H1 (cell line): ENCODE measurements at regions not wholly inside any gene's neighbourhood (a gene's known extent, or its start where the extent isn't known, plus 50 kb on each side); places are given as distances from the start of the nearest gene placed in this dataset.

Experiments used
- ATF2 ChIP-seq: IDR thresholded peaks from 2 replicates; pipeline ENCODE4 v1.6.1; 2012; ENCODE audit warnings: low read length, inconsistent platforms
- CTCF ChIP-seq, 3 experiments: IDR thresholded peaks; 1 replicate in 2 of 3; 2 replicates in 1 of 3; pipeline versions ENCODE4 v1.5.1 to v1.6.1; 2011; ENCODE audit warnings: low read length in 3 of 3, mild to moderate bottlenecking in 3 of 3, inconsistent platforms in 2 of 3, low read depth in 1 of 3, moderate library complexity in 1 of 3; ENCODE audit not compliant: insufficient read depth in 1 of 3; ENCODE audit errors: control extremely low read depth in 1 of 3
- EGR1 ChIP-seq: IDR thresholded peaks from 2 replicates; pipeline ENCODE4 v1.6.1; 2011; ENCODE audit warnings: low read depth, low read length, borderline replicate concordance
- EP300 ChIP-seq, 2 experiments: IDR thresholded peaks; 1 replicate in 1 of 2; 2 replicates in 1 of 2; pipeline ENCODE4 v1.6.1; 2011 to 2012; ENCODE audit warnings: low read depth in 2 of 2, low read length in 2 of 2, mild to moderate bottlenecking in 2 of 2, borderline replicate concordance in 1 of 2, inconsistent platforms in 1 of 2, moderate library complexity in 1 of 2
- EZH2 ChIP-seq: fragments of 200-600 bp; sonication (generic); IDR thresholded peaks from 2 replicates; pipeline ENCODE4 v1.7.1; 2012; ENCODE audit warnings: low read depth, mild to moderate bottlenecking, moderate library complexity, low read length, inconsistent platforms; ENCODE audit not compliant: severe bottlenecking
- HDAC2 ChIP-seq, 2 experiments: fragments of 300-600 bp in 1 of 2; sonication (generic) in 1 of 2; IDR thresholded peaks; 2 replicates each; pipeline ENCODE4 v1.6.1; 2011 to 2012; ENCODE audit warnings: low read depth in 2 of 2, low read length in 2 of 2, mild to moderate bottlenecking in 2 of 2, moderate library complexity in 2 of 2, borderline replicate concordance in 1 of 2, inconsistent platforms in 1 of 2
- POLR2A ChIP-seq, 2 experiments: IDR thresholded peaks; 1 replicate in 1 of 2; 2 replicates in 1 of 2; pipeline ENCODE4 v1.6.1; 2011; ENCODE audit warnings: low read depth in 2 of 2, low read length in 2 of 2, mild to moderate bottlenecking in 2 of 2; ENCODE audit errors: control extremely low read depth in 1 of 2
- RFX5 ChIP-seq: IDR thresholded peaks from 2 replicates; pipeline ENCODE4 v1.6.1; 2011; ENCODE audit warnings: low read depth, low read length, improper control_type of control experiment, borderline replicate concordance
- SRF ChIP-seq: IDR thresholded peaks from 2 replicates; pipeline ENCODE4 v1.6.1; 2011; ENCODE audit warnings: mild to moderate bottlenecking, low read depth, low read length, moderate library complexity
- SUZ12 ChIP-seq: fragments of 200-600 bp; sonication (generic); IDR thresholded peaks from 2 replicates; pipeline ENCODE4 v1.6.1; 2012; ENCODE audit warnings: mild to moderate bottlenecking, inconsistent platforms, low read length, moderate library complexity, mixed read lengths
- ZNF274 ChIP-seq: IDR thresholded peaks from 2 replicates; pipeline ENCODE4 v1.7.0; 2012; ENCODE audit warnings: low read length, borderline replicate concordance; ENCODE audit errors: extremely low read depth

- TF ChIP-seq SRF (no peak), SUZ12 (no peak), CTCF (IDR thresholded peaks at IDR 0.05; ENCODE audit: control extremely low read depth in 1 of 3, insufficient read depth in 1 of 3, low read depth in 1 of 3, low read length in 3 of 3) (no peak), HDAC2 (IDR thresholded peaks at IDR 0.05; ENCODE audit: borderline replicate concordance in 1 of 2, low read depth in 2 of 2, low read length in 2 of 2) (no peak), POLR2A (IDR thresholded peaks at IDR 0.05; ENCODE audit: control extremely low read depth in 1 of 2, low read depth in 2 of 2, low read length in 2 of 2) (no peak), EP300 (IDR thresholded peaks at IDR 0.05; ENCODE audit: borderline replicate concordance in 1 of 2, low read depth in 2 of 2, low read length in 2 of 2) (no peak), ZNF274 (no peak), EGR1 (no peak), EZH2 (no peak), ATF2 (no peak), RFX5 (no peak)
These were observed 481.5 kb upstream of the MIR17HG start for GRCh38 chr13:90866006-90866405.
